Mesothelial cell of epicardium (in vitro differentiated cells): ENCODE measurements at regions not wholly inside any gene's neighbourhood (a gene's known extent, or its start where the extent isn't known, plus 50 kb on each side); places are given as distances from the start of the nearest gene placed in this dataset.

Experiments
- DNase-seq, 2 experiments: peaks; one replicate each; pipeline ENCODE4 v3.0.0; 2021; ENCODE audit warnings: low spot score in 2 of 2; ENCODE audit not compliant: unreplicated experiment in 2 of 2
- H3K27ac Mint-ChIP-seq: 2 replicates; pipeline ENCODE4 v1.8.0; 2021; ENCODE audit warnings: mixed read lengths
- H3K27me3 Mint-ChIP-seq: 2 replicates; pipeline ENCODE4 v1.8.0; 2021; ENCODE audit warnings: low read depth, mixed read lengths
- H3K36me3 Mint-ChIP-seq: 2 replicates; pipeline ENCODE4 v1.8.0; 2021; ENCODE audit warnings: mixed read lengths
- H3K4me1 Mint-ChIP-seq: 2 replicates; pipeline ENCODE4 v1.8.0; 2021; ENCODE audit warnings: mixed read lengths
- H3K4me3 Mint-ChIP-seq: 2 replicates; pipeline ENCODE4 v1.8.0; 2021; ENCODE audit warnings: mild to moderate bottlenecking, moderate library complexity, mixed read lengths
- H3K9me3 Mint-ChIP-seq: 2 replicates; pipeline ENCODE4 v1.8.0; 2021; ENCODE audit warnings: mixed read lengths
- TF ChIP-seq, protein P1 (sequence below): fragments of 200-600 bp; sonication (generic); IDR thresholded peaks from one replicate; pipeline ENCODE4 v1.5.0; 2021; ENCODE audit warnings: antibody characterized with exemption; ENCODE audit not compliant: unreplicated experiment

DNA sequence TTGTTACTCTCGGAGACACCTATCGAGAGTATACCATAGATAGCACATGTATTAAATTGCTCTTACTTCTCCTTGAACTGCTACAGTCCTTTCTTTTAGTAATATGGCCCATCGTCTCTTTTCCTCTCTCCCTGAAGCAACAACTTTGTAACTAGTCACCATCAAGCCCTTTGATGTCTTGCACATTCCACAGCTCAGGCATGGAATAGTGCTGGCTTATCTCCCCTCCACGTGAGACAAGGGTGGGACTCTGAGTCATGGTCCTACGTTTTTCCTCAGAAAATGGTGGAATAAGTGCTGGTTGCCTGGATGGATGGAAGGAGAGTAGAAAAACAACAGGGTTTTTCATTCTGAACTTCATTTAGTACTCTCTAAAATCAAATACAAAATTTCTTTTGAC lies 163.3 kb upstream of the MBNL1 start:
- no peaks in the 10 kb centered on the region for H3K9me3 Mint-ChIP-seq
- no peak overlapping the region for H3K27ac Mint-ChIP-seq
- H3K27me3 Mint-ChIP-seq: no peaks in the 10 kb centered on the region
- no peak overlapping the region for H3K4me3 Mint-ChIP-seq
- H3K4me1 Mint-ChIP-seq: no peaks in the 10 kb centered on the region
- no peaks in the 10 kb centered on the region for H3K36me3 Mint-ChIP-seq
- TF ChIP-seq, protein P1, sequence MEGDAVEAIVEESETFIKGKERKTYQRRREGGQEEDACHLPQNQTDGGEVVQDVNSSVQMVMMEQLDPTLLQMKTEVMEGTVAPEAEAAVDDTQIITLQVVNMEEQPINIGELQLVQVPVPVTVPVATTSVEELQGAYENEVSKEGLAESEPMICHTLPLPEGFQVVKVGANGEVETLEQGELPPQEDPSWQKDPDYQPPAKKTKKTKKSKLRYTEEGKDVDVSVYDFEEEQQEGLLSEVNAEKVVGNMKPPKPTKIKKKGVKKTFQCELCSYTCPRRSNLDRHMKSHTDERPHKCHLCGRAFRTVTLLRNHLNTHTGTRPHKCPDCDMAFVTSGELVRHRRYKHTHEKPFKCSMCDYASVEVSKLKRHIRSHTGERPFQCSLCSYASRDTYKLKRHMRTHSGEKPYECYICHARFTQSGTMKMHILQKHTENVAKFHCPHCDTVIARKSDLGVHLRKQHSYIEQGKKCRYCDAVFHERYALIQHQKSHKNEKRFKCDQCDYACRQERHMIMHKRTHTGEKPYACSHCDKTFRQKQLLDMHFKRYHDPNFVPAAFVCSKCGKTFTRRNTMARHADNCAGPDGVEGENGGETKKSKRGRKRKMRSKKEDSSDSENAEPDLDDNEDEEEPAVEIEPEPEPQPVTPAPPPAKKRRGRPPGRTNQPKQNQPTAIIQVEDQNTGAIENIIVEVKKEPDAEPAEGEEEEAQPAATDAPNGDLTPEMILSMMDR: no peak
- DNase-seq: no peak

DNA sequence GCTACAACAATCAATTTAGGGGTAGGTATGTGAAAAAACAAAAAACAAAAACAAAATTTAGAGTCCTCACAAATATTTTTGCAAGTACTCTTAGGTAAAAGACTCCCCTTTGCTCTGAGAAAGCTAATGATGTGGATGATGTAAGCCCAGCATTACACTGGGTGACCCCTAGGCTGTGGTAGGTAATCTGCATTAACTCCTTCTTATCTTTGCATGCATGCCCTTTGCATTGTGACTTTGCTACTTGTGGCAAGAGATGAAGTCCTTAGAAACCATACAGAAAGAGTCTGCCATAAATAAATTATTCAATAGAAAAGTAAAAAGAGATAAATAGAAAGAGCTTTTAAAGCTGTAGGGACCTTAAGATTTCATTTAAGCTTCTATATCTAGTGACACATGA lies 159.7 kb upstream of the MBNL1 start:
- no peaks in the 10 kb centered on the region for H3K36me3 Mint-ChIP-seq
- no peaks in the 10 kb centered on the region for H3K9me3 Mint-ChIP-seq
- no peak overlapping the region for H3K4me3 Mint-ChIP-seq
- TF ChIP-seq, protein P1: no peak
- no peaks in the 10 kb centered on the region for H3K27me3 Mint-ChIP-seq
- no peak for DNase-seq
- no peak overlapping the region for H3K27ac Mint-ChIP-seq
- H3K4me1 Mint-ChIP-seq: no peaks in the 10 kb centered on the region

DNA sequence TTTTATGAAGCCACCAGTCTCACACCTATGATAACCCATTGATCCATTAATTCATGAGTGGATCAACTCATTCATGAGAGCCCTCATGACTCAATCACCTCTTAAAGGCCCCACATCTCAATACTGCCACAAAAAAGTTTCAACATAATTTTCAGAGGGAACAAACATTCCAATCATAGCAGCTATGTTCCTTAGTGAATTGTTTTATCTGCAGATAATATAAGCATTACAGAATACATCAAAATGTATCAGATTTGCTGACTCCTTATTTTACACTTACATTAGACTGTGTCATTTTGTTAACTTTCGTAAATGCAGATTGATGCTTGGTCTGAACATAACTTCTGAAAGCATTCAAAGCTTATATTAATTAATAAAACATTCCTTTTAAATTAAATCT lies 155.3 kb upstream of the MBNL1 start:
- no peaks in the 10 kb centered on the region for H3K4me1 Mint-ChIP-seq
- peaks cover 14% of the 10 kb centered on the region for H3K9me3 Mint-ChIP-seq
- no peak overlapping the region for H3K27ac Mint-ChIP-seq
- H3K4me3 Mint-ChIP-seq: no peak overlapping the region
- DNase-seq: no peak
- TF ChIP-seq, protein P1: no peak
- no peaks in the 10 kb centered on the region for H3K27me3 Mint-ChIP-seq
- no peaks in the 10 kb centered on the region for H3K36me3 Mint-ChIP-seq

DNA sequence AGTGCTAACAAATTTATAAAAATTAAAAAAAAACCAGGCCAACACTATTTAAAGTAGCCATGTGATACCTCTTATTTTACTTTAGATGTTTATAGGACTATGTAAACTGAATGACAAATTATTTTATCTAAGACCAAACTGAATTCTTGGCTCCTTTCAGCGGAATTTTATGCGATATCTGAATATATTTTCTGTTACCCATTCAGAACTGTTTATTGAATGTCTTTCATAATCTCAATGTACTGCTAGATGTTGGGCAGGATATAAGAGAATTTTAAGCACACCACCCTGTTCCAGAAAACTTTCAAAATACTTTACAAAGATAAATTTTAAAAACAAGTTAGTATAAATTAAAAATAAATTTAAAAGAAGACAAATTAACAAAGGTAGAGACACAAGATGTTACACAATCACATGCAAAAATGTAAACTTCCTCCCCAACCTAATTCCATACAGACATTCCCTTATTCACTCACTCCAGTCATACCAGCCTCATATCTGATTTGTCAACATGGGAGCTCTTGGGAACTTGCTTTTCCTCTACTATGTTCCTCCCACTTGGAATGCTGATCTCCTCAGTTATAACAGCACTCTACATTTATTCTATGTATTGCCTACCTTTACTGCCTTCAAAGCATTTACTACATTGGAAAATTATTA lies 154.6 kb upstream of the MBNL1 start:
- Mint-ChIP-seq H3K4me3 (no peak overlapping the region), H3K27ac (no peak overlapping the region), H3K4me1 (no peaks in the 10 kb centered on the region), H3K9me3 (peaks cover 14% of the 10 kb centered on the region), H3K36me3 (no peaks in the 10 kb centered on the region), H3K27me3 (no peaks in the 10 kb centered on the region)
- TF ChIP-seq, protein P1: no peak
- DNase-seq: no peak

DNA sequence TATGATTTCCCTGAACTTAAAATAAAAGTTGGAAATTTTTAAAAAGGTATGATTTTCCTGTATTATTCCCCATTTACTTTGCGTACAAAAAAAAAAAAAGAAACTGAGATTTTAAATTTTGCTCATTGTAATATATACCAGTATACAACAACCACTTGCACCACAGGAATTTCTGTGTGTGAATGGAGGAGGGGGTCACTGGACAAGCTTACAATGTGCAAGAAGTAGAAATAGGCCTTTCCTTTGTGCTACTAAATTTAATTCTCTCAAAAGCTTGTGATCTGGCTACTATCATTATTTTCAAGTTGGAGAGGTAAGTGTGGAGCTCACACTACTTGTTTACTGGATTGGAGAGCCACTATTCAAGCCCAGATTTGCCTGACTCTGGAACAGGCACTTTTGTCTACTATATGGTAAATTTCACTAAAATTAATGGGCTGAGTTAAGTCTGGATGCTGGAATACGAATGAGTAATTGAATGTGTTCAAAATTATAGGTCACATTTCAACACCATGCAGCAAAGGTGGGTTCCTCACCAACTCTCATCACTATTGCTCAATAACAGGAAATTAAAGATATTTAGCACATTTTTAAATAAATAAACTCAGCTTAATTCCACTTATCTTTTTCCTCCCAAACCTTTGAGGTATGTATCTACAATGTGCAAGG lies 148.0 kb upstream of the MBNL1 start:
- Mint-ChIP-seq H3K4me3 (no peak overlapping the region), H3K4me1 (no peaks in the 10 kb centered on the region), H3K27ac (no peak overlapping the region), H3K27me3 (no peaks in the 10 kb centered on the region), H3K36me3 (no peaks in the 10 kb centered on the region), H3K9me3 (peaks cover 14% of the 10 kb centered on the region)
- no peak for DNase-seq
- TF ChIP-seq, protein P1: no peak
